HCT116 (cell line): ENCODE measurements at regions not wholly inside any gene's neighbourhood (a gene's known extent, or its start where the extent isn't known, plus 50 kb on each side); places are given as distances from the start of the nearest gene placed in this dataset.

Experiments used
- ATF3 ChIP-seq: IDR thresholded peaks from 2 replicates; pipeline ENCODE4 v1.6.1; 2012
- CTCF ChIP-seq, 3 experiments: fragments of 200-600 bp in 1 of 3; sonication (generic) in 1 of 3; IDR thresholded peaks in 2 of 3; conservative IDR thresholded peaks in 1 of 3; 2 replicates each; pipeline ENCODE4 v1.5.1; 2012 to 2017; ENCODE audit warnings: low read depth in 2 of 3, low read length in 2 of 3, antibody characterized with exemption in 1 of 3, borderline replicate concordance in 1 of 3, control low read depth in 1 of 3, mild to moderate bottlenecking in 1 of 3, mixed read lengths in 1 of 3, mixed run types in 1 of 3, moderate library complexity in 1 of 3; ENCODE audit not compliant: insufficient read depth in 1 of 3
- EGR1 ChIP-seq: IDR thresholded peaks from 2 replicates; pipeline ENCODE4 v1.6.1; 2012; ENCODE audit warnings: low read depth
- EZH2 ChIP-seq: fragments of 200-600 bp; sonication (generic); IDR thresholded peaks from 2 replicates; pipeline ENCODE4 v1.6.1; 2017; ENCODE audit warnings: antibody characterized with exemption, mixed run types
- JUND ChIP-seq: IDR thresholded peaks from 2 replicates; pipeline ENCODE4 v1.6.1; 2012
- MAX ChIP-seq: IDR thresholded peaks from 2 replicates; pipeline ENCODE4 v1.6.1; 2012
- POLR2A ChIP-seq: IDR thresholded peaks from 2 replicates; pipeline ENCODE4 v1.7.0; 2011; ENCODE audit warnings: borderline replicate concordance; ENCODE audit not compliant: insufficient read depth, insufficient read length; ENCODE audit errors: extremely low read depth
- POLR2AphosphoS5 ChIP-seq: IDR thresholded peaks from 2 replicates; pipeline ENCODE4 v1.6.1; 2011; ENCODE audit warnings: mild to moderate bottlenecking, low read depth, low read length, moderate library complexity
- REST ChIP-seq: IDR thresholded peaks from 2 replicates; pipeline ENCODE4 v1.6.1; 2012; ENCODE audit warnings: low read depth
- SIN3A ChIP-seq: IDR thresholded peaks from 2 replicates; pipeline ENCODE4 v1.6.1; 2012; ENCODE audit warnings: low read depth
- ZNF274 ChIP-seq: fragments of 200-500 bp; sonication (Bioruptor generic); IDR thresholded peaks from 2 replicates; pipeline ENCODE4 v1.6.1; 2014; ENCODE audit warnings: mild to moderate bottlenecking, low read depth, low read length, inconsistent platforms

- TF ChIP-seq POLR2AphosphoS5 (no peak), MAX (no peak), SIN3A (no peak), CTCF (IDR thresholded peaks at IDR 0.05 in 2 of 3, conservative IDR thresholded peaks at IDR 0.05 in 1 of 3; ENCODE audit: borderline replicate concordance in 1 of 3, insufficient read depth in 1 of 3, low read depth in 2 of 3, low read length in 2 of 3) (no peak), JUND (no peak), POLR2A (no peak), REST (no peak), EZH2 (no peak), ZNF274 (no peak), ATF3 (no peak), EGR1 (no peak)
Observed at GRCh38 chr4:79788884-79789283, 284.1 kb downstream of the ANTXR2 start.
